ENCODE measurements at regions not wholly inside any gene's neighbourhood (a gene's known extent, or its start where the extent isn't known, plus 50 kb on each side); places are given as distances from the start of the nearest gene placed in this dataset.

GRCh38 chr19:30113186-30113585, 171.1 kb downstream of the URI1 start:
- TF ChIP-seq, protein P1, sequence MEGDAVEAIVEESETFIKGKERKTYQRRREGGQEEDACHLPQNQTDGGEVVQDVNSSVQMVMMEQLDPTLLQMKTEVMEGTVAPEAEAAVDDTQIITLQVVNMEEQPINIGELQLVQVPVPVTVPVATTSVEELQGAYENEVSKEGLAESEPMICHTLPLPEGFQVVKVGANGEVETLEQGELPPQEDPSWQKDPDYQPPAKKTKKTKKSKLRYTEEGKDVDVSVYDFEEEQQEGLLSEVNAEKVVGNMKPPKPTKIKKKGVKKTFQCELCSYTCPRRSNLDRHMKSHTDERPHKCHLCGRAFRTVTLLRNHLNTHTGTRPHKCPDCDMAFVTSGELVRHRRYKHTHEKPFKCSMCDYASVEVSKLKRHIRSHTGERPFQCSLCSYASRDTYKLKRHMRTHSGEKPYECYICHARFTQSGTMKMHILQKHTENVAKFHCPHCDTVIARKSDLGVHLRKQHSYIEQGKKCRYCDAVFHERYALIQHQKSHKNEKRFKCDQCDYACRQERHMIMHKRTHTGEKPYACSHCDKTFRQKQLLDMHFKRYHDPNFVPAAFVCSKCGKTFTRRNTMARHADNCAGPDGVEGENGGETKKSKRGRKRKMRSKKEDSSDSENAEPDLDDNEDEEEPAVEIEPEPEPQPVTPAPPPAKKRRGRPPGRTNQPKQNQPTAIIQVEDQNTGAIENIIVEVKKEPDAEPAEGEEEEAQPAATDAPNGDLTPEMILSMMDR (IDR thresholded peaks at IDR 0.05; ENCODE audit: low read depth, low read length), result no peak
- TF ChIP-seq EZH2phosphoT487 (IDR thresholded peaks at IDR 0.05; ENCODE audit: low read depth), result no peak

Measured in OCI-LY3 (cell line).